H1 (cell line): ENCODE measurements at regions not wholly inside any gene's neighbourhood (a gene's known extent, or its start where the extent isn't known, plus 50 kb on each side); places are given as distances from the start of the nearest gene placed in this dataset.

ENCODE experiments used
- CREB1 ChIP-seq: IDR thresholded peaks from 2 replicates; pipeline ENCODE4 v1.6.1; 2012; ENCODE audit warnings: inconsistent platforms
- CTCF ChIP-seq, 3 experiments: IDR thresholded peaks; 1 replicate in 2 of 3; 2 replicates in 1 of 3; pipeline versions ENCODE4 v1.5.1 to v1.6.1; 2011; ENCODE audit warnings: low read length in 3 of 3, mild to moderate bottlenecking in 3 of 3, inconsistent platforms in 2 of 3, low read depth in 1 of 3, moderate library complexity in 1 of 3; ENCODE audit not compliant: insufficient read depth in 1 of 3; ENCODE audit errors: control extremely low read depth in 1 of 3
- NRF1 ChIP-seq: IDR thresholded peaks from 2 replicates; pipeline ENCODE4 v1.6.1; 2011; ENCODE audit warnings: mild to moderate bottlenecking, low read depth, low read length, improper control_type of control experiment
- POLR2A ChIP-seq, 2 experiments: IDR thresholded peaks; 1 replicate in 1 of 2; 2 replicates in 1 of 2; pipeline ENCODE4 v1.6.1; 2011; ENCODE audit warnings: low read depth in 2 of 2, low read length in 2 of 2, mild to moderate bottlenecking in 2 of 2; ENCODE audit errors: control extremely low read depth in 1 of 2

- TF ChIP-seq CTCF (IDR thresholded peaks at IDR 0.05; ENCODE audit: control extremely low read depth in 1 of 3, insufficient read depth in 1 of 3, low read depth in 1 of 3, low read length in 3 of 3) (no peak), CREB1 (no peak), POLR2A (IDR thresholded peaks at IDR 0.05; ENCODE audit: control extremely low read depth in 1 of 2, low read depth in 2 of 2, low read length in 2 of 2) (no peak), NRF1 (no peak)
Measured at GRCh38 chr12:68094195-68094594, 65.3 kb downstream of the IFNG start.
